ENCODE measurements at regions not wholly inside any gene's neighbourhood (a gene's known extent, or its start where the extent isn't known, plus 50 kb on each side); places are given as distances from the start of the nearest gene placed in this dataset.
"Not testable (repeated sequence)": the region's sequence is repeated elsewhere in the genome, so short reads cannot be mapped to it uniquely, and the experiment has no call there.

- DNase-seq (ENCODE audit: low spot score), result peak; percentile 63
These were observed 429.7 kb downstream of the ETS1 start for GRCh38 chr11:128157423-128158298.

DNA sequence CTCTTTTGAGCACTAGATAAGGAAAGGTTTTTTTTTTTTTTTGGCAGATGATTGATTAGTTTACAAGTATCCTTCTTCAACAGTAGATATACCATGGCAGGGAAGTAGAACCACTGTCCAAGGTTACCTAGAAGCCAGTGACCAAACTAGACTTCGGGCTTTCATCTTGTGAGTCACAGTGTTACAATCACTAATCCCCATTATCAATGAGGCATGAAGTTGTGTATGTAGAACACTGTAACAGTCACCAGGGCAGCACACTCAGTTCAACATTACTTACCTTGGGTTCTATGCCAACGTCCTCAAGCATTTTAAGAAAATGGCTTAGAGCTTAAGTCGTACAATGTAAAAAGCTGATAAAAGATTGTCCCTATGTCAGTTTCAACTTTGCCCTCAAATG lies 430.9 kb downstream of the ETS1 start:
- no peak for DNase-seq (ENCODE audit: low spot score)

DNA sequence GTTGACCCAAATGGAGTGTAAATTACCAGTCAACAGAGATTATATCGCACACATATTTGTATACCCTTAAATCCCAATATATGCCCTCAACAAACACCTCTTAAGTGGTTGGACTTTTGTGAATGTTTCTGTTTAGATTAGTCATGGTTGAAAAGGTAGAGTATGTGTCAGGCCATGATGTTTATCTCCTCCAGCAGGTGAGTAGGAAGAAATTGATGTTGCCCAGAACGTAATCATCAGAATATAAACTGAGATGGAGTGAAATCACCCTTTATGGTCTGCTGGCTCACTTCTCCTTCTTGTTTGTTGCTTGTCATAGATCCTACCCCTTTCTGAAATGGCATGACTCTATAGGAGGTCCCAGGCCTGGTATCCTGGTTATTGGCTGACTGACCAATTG lies 431.8 kb downstream of the ETS1 start:
- DNase-seq (ENCODE audit: low spot score), result no peak

DNA sequence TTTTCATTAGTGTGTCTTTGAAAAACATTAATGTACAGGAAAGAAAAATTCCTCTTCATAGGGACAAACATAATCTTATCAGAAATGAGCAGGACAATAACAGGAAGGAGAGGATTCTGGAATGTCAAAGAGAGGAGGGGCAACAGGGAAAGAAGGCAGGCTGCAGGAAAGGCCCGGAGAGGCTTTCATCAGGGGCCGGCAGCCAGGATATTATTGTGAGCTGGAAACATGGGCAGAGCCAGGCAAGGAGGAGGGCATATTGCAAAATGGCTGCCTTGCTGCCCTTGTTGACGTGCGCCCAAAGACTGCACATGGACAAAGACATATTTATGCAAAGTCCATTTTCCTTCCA lies 433.7 kb downstream of the ETS1 start:
- no peak for DNase-seq (ENCODE audit: low spot score)

- no peak for DNase-seq (ENCODE audit: low spot score)
These were observed 434.3 kb downstream of the ETS1 start for GRCh38 chr11:128152796-128153696.

- no peak for DNase-seq (ENCODE audit: low spot score)
These were observed 435.6 kb downstream of the ETS1 start for GRCh38 chr11:128151780-128152179.

- DNase-seq (ENCODE audit: low spot score), result no peak
These were observed 436.0 kb downstream of the ETS1 start for GRCh38 chr11:128151338-128151737.

DNA sequence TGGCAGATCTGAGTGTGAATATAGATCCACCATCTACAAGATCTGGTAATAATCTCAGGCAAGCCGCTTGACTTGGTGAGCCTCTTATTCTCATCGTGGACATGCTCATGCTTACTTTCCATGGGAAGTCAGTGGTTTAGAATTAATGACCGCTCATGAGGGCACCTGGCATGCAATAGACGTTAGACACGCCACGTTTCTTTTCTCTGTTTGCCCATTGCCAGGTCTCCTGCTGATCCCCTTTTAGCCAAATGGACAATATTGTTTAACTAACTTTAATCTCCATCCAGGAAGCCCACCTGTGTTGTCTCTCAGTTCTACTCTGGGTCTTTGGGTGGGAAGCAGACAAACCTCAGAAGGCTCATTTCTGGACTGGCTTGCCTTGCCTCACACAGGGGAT lies 439.1 kb downstream of the ETS1 start:
- DNase-seq (ENCODE audit: low spot score), result no peak

DNA sequence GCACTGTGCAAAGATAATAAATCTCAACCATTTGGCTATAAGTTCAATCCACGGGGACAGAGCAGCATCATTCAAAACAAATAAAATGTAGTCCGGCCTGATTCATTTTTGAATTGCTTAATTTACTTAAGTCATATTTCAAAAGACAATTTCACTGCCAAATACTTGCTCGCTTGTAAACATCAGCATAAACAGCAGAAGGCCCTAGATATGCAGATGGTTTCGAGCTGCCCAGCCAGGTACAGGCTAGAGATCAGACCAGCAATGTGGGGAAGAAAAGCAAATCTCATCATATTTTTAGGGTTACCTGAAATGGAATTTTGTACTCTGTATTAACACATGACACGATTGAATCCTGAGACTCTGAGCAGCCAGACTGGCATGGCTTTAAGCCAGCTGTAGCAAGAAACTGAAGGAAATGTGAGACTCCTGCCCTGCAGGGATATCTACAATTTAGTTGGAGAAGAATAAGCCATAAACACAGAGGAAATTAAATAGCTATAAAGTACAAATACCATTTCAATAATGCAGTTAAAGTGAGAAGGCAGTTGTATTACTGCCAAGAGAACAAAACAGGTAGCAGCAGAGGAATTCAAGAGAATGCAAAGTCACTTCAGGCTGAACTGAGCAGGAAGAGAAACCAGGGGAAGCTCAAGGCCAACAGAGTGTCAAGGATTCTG lies 440.3 kb downstream of the ETS1 start:
- no peak for DNase-seq (ENCODE audit: low spot score)

DNA sequence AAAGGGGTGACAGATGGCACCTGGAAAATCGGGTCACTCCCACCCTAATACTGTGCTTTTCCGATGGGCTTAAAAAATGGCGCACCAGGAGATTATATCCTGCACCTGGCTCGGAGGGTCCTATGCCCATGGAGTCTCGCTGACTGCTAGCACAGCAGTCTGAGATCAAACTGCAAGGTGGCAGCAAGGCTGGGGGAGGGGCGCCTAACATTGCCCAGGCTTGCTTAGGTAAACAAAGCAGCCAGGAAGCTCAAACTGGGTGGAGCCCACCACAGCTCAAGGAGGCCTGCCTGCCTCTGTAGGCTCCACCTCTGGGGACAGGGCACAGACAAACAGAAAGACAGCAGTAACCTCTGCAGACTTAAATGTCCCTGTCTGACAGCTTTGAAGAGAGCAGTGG lies 447.1 kb downstream of the ETS1 start:
- DNase-seq (ENCODE audit: low spot score), result not testable (repeated sequence)

GRCh38 chr11:128135451-128135850 lies 451.9 kb downstream of the ETS1 start:
- DNase-seq (ENCODE audit: low spot score), result no peak

DNA sequence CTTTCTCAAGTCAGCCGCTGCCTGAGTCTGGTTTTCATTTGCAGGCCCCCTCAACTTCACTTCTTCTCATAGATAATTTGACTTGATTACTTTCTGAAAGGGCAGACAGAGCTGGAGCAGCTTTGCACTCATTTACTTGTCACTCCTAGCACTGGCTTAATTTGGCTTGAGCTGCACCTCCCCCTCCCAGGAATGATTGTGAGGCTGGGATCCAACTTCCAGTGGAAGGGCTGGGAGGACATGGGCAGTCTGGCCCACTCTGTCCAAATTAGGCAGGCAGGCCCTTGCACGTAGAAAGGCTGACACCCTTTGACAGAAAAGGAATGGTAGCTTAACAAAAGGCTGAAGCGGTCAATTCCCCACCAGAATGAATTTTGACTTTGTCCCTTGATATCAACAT lies 453.9 kb downstream of the ETS1 start:
- DNase-seq (ENCODE audit: low spot score), result no peak

DNA sequence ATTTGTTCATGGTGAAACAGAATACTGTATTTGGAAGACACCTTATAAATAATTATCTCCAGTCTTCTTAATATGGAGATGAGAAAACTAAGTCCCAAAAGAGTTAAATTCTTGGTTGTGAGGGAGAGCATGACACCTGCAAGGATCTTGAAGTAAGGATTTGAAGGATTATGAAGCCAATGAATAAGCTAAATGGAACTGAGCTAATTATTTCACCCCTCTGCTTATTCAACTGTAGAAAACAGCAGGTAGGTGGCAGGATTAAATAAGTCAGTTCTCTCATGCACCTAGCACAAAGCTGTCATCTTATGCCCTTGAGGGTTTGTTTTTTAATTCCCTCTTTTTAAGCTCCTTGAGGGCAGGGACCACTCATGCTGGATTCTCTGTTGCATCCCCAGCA lies 457.3 kb downstream of the ETS1 start:
- DNase-seq (ENCODE audit: low spot score), result no peak

DNA sequence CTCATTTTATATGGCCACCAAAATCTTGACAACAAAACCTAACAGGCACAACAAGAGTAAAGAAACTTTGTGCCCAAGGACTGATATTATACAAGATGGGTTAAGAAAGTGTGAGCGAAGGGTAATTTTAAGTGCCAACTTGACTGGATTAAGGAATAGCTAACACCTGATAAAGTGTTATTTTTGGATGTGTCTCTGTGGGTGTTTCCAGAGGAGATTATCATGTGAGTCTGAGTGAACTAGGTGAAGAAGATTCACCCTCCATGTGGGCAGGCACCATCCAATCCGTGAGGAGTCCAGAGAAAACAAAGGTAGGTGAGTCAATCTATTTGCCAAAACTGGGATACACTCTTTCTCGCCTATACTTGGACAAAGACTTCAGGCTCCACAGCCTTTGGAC lies 461.6 kb downstream of the ETS1 start:
- no peak for DNase-seq (ENCODE audit: low spot score)

DNA sequence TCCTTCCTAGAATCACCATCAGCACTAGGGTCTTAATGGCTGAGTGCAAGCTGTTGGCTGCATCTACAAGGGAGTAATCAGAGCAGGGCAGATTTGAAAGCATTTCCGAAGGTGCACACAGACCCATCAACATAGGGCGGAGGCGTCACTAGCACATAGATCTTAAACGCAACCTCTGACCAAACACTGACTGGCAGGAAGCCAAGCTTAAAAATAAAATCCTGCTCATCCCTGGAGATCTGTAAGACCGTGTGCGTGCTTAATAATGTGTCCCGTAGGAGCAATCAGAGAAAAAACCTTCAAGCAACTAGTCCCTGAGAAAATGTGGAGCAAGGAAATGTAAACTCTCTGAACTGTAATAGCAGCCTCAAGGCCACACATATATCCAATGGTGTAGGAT lies 470.5 kb downstream of the ETS1 start:
- DNase-seq (ENCODE audit: low spot score), result no peak

DNA sequence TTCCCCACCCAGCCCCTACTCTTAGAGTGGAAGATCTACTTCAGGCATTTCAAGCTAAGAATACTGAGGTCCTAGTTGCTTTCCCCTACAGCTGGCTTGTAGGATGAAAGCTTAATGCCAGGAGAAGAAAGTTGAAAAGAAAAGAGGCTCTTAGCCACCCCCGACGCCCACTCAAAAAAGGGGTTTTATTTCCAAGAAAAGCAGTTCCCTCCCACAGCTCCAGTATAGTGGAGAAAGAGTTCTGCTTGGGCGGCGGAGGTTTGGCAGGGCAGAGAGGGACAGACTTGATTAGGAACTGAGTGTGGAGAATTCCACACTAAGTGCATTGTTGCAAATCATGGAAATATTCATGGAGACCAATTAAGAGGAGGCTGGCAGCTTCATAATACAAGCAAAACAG lies 470.9 kb downstream of the ETS1 start:
- DNase-seq (ENCODE audit: low spot score), result no peak

DNA sequence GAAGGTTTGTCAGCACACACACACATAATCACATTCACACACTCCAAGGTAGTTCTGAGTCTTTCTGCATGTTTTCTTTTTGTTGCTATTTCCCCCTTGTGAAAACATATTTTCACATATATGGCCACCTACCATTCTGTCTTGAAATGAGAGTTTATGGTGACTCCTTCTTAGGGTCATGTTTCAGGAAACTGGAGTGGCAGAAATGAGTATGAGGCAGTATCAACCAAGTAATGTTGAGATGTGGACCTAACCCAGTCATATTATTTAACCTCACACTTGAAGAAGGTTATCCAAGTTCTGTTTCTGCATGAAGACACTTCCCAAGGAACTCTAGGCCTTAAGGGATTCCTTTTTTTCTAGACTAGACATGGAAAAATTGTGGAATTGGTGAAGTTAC lies 481.4 kb downstream of the ETS1 start:
- no peak for DNase-seq (ENCODE audit: low spot score)

- DNase-seq (ENCODE audit: low spot score), result no peak
These were observed 481.8 kb downstream of the ETS1 start for GRCh38 chr11:128105511-128105910.

- no peak for DNase-seq (ENCODE audit: low spot score)
These were observed 484.0 kb downstream of the ETS1 start for GRCh38 chr11:128103278-128103873.

DNA sequence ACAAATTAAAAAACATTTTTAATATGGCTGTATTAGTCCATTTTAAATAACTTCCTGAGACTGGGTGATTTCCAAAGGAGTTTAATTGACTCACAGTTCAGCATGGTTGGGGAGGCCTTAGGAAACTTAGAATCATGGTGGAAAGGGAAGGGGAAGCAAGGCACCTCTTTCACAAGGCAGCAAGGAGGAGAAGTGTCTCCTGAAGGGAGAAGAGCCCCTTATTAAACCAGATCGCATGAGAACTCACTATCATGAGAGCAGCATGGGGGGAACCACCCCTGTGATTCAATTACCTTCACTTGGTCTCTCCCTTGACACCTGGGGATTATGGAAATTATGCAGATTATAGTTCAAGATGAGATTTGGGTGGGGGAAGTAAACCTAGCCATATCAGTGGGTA lies 488.6 kb downstream of the ETS1 start:
- no peak for DNase-seq (ENCODE audit: low spot score)

- DNase-seq (ENCODE audit: low spot score), result peak; percentile 25
These were observed 491.8 kb downstream of the ETS1 start for GRCh38 chr11:128095466-128095981.

- DNase-seq (ENCODE audit: low spot score), result no peak
These were observed 493.7 kb downstream of the ETS1 start for GRCh38 chr11:128093689-128094088.

Data from AG08396 (cell line).